ENCODE measurements at regions not wholly inside any gene's neighbourhood (a gene's known extent, or its start where the extent isn't known, plus 50 kb on each side); places are given as distances from the start of the nearest gene placed in this dataset.

DNA sequence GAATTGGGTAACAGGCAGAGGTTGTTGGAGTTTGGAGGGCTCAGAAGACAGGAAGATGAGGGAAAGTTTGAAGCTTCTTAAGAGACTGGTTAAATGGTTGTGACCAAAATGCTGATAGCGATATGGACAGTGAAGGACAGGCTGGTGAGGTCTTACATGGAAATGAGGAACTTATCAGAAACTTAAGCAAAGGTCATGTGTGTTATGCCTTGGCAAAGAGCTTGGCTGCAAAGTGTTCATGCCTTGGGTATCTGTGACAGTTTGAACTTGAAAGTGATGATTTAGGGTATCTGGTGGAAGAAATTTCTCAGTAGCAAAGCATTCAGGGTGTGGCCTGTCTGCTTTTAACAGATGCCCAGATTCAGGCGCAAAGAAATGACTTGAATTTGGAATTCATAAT lies 64.5 kb upstream of the EEPD1 start:
- FAIRE-seq: no peak
- TF ChIP-seq EZH2 (IDR thresholded peaks at IDR 0.05; ENCODE audit: borderline replicate concordance, low read depth, low read length, severe bottlenecking) (no peak), GATA2 (IDR thresholded peaks at IDR 0.05; ENCODE audit: insufficient read depth, insufficient read length, low read depth, low read length) (no peak)
- no TSS peak for BruUV-seq (replicated peaks)
- Histone ChIP-seq H3K27me3 (ENCODE audit: control insufficient read depth in 2 of 2, insufficient read depth in 2 of 2, low read length in 2 of 2) (peaks cover 2 to 7% of the 10 kb centered on the region in 2 experiments), H3K4me3 (replicated peaks in 1 of 3; ENCODE audit: insufficient read depth in 1 of 3, low read depth in 1 of 3, low read length in 3 of 3) (no peak overlapping the region), H3K27ac (ENCODE audit: insufficient read depth, low read depth, low read length) (no peak overlapping the region), H2AFZ (ENCODE audit: low read depth, low read length) (no peak overlapping the region), H3K9me3 (replicated peaks; ENCODE audit: control insufficient read depth, insufficient read depth, low read length) (no peaks in the 10 kb centered on the region), H3K79me2 (ENCODE audit: control insufficient read depth, insufficient read depth, low read length) (no peaks in the 10 kb centered on the region), H4K20me1 (replicated peaks; ENCODE audit: control insufficient read depth, extremely low read depth, insufficient read depth, low read length) (no peaks in the 10 kb centered on the region), H3K4me1 (ENCODE audit: control insufficient read depth, extremely low read depth, insufficient read depth, low read length) (no peaks in the 10 kb centered on the region), H3K4me2 (ENCODE audit: insufficient read depth, low read length) (no peak overlapping the region), H3K9ac (replicated peaks; ENCODE audit: extremely low read depth, insufficient read depth, low read length) (no peak overlapping the region), H3K36me3 (ENCODE audit: control insufficient read depth in 2 of 2, extremely low read depth in 1 of 2, insufficient read depth in 2 of 2, low read length in 2 of 2) (no peaks in the 10 kb centered on the region), H3K9me1 (replicated peaks; ENCODE audit: control insufficient read depth, extremely low read depth, insufficient read depth, low read length) (no peaks in the 10 kb centered on the region)
- ChIA-PET POLR2A (no interaction called here), CTCF (no interaction called here)
- dilution Hi-C loops (cut with MboI; ENCODE audit: extremely low pct_ligation_motif_present, low sequenced_read_pairs) (no loop called here), intact Hi-C loops (cut with micrococcal nuclease) (no loop called here)
- DNase-seq (ENCODE audit: low read depth, low spot score): no peak

DNA sequence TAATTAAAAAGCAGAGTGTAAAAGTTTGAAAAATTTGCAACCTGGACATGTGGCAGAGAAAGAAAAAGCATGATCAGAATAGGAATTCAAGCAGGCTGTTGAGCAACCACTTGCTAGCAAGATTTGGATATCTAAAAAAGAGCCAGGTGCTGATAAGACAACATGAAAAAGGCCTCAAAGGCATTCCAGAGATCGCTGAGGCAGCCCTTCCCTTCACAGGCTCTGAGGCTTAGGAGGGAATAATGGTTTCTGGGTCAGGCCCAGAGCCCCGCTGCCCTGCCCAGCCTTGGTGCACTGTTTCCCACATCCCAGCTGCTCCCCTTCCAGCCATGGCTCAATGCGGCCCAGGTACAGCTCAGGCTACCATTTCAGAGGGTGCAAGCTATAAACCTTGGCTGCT lies 64.1 kb upstream of the EEPD1 start:
- Histone ChIP-seq H3K27ac (ENCODE audit: insufficient read depth, low read depth, low read length) (no peak overlapping the region), H3K79me2 (ENCODE audit: control insufficient read depth, insufficient read depth, low read length) (no peaks in the 10 kb centered on the region), H3K4me1 (ENCODE audit: control insufficient read depth, extremely low read depth, insufficient read depth, low read length) (no peaks in the 10 kb centered on the region), H3K4me3 (replicated peaks in 1 of 3; ENCODE audit: insufficient read depth in 1 of 3, low read depth in 1 of 3, low read length in 3 of 3) (no peak overlapping the region), H3K9ac (replicated peaks; ENCODE audit: extremely low read depth, insufficient read depth, low read length) (no peak overlapping the region), H3K9me3 (replicated peaks; ENCODE audit: control insufficient read depth, insufficient read depth, low read length) (no peaks in the 10 kb centered on the region), H4K20me1 (replicated peaks; ENCODE audit: control insufficient read depth, extremely low read depth, insufficient read depth, low read length) (no peaks in the 10 kb centered on the region), H2AFZ (ENCODE audit: low read depth, low read length) (no peak overlapping the region), H3K27me3 (ENCODE audit: control insufficient read depth in 2 of 2, insufficient read depth in 2 of 2, low read length in 2 of 2) (peaks cover 2 to 7% of the 10 kb centered on the region in 2 experiments), H3K36me3 (ENCODE audit: control insufficient read depth in 2 of 2, extremely low read depth in 1 of 2, insufficient read depth in 2 of 2, low read length in 2 of 2) (no peaks in the 10 kb centered on the region), H3K4me2 (ENCODE audit: insufficient read depth, low read length) (no peak overlapping the region), H3K9me1 (replicated peaks; ENCODE audit: control insufficient read depth, extremely low read depth, insufficient read depth, low read length) (no peaks in the 10 kb centered on the region)
- CTCF ChIA-PET: no interaction called here
- intact Hi-C loops (cut with micrococcal nuclease): no loop called here
- no peak for TF ChIP-seq JUN (IDR thresholded peaks at IDR 0.05; ENCODE audit: borderline replicate concordance, insufficient read depth, insufficient read length, low read depth)
- TF ChIP-seq POLR2AphosphoS5 (IDR thresholded peaks at IDR 0.05; ENCODE audit: insufficient read depth, low read depth, low read length): no peak
- TF ChIP-seq POLR2A (IDR thresholded peaks at IDR 0.05; ENCODE audit: low read depth, low read length): no peak
- TF ChIP-seq MYC (IDR thresholded peaks at IDR 0.05; ENCODE audit: low read depth, low read length): no peak
- TF ChIP-seq, protein P1, sequence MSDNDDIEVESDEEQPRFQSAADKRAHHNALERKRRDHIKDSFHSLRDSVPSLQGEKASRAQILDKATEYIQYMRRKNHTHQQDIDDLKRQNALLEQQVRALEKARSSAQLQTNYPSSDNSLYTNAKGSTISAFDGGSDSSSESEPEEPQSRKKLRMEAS (IDR thresholded peaks at IDR 0.05; ENCODE audit: insufficient read depth, insufficient read length): no peak
- TF ChIP-seq GATA2 (IDR thresholded peaks at IDR 0.05; ENCODE audit: insufficient read depth, insufficient read length, low read depth, low read length): no peak
- no peak for TF ChIP-seq EZH2 (IDR thresholded peaks at IDR 0.05; ENCODE audit: borderline replicate concordance, low read depth, low read length, severe bottlenecking)
- TF ChIP-seq FOS (IDR thresholded peaks at IDR 0.05; ENCODE audit: borderline replicate concordance, insufficient read depth, low read length): no peak
- TF ChIP-seq, protein P2, sequence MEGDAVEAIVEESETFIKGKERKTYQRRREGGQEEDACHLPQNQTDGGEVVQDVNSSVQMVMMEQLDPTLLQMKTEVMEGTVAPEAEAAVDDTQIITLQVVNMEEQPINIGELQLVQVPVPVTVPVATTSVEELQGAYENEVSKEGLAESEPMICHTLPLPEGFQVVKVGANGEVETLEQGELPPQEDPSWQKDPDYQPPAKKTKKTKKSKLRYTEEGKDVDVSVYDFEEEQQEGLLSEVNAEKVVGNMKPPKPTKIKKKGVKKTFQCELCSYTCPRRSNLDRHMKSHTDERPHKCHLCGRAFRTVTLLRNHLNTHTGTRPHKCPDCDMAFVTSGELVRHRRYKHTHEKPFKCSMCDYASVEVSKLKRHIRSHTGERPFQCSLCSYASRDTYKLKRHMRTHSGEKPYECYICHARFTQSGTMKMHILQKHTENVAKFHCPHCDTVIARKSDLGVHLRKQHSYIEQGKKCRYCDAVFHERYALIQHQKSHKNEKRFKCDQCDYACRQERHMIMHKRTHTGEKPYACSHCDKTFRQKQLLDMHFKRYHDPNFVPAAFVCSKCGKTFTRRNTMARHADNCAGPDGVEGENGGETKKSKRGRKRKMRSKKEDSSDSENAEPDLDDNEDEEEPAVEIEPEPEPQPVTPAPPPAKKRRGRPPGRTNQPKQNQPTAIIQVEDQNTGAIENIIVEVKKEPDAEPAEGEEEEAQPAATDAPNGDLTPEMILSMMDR (IDR thresholded peaks at IDR 0.05; ENCODE audit: extremely low read depth in 1 of 2, insufficient read depth in 1 of 2, low read depth in 1 of 2, low read length in 2 of 2): no peak
- FAIRE-seq (no peak), DNase-seq (ENCODE audit: low read depth, low spot score) (no peak)
- no TSS peak for BruUV-seq (replicated peaks)
- dilution Hi-C loops (cut with MboI; ENCODE audit: extremely low pct_ligation_motif_present, low sequenced_read_pairs): no loop called here
- POLR2A ChIA-PET: no interaction called here

Data from endothelial cell of umbilical vein (primary cell).